K562 (cell line): ENCODE measurements at regions not wholly inside any gene's neighbourhood (a gene's known extent, or its start where the extent isn't known, plus 50 kb on each side); places are given as distances from the start of the nearest gene placed in this dataset.

ENCODE experiments used
- ATAC-seq: fragments of 200-7000 bp; cut with Tn5 transposase; 3 replicates; pipeline ENCODE4 v1.9.1; 2020; ENCODE audit warnings: moderate library complexity
- BruUV-seq: library from RNA; stranded (reverse); fragments of 400-500 nt; replicated peaks from 2 replicates; lab custom pipeline; 2021; lab: Mats Ljungman, UMichigan
- CTCF ChIA-PET: fragments of 300-600 bp; formaldehyde crosslinking; extraction: SDS; loops from one replicate; lab custom pipeline; 2021; ENCODE audit warnings: low intra/inter-chr PET ratio; lab: Yijun Ruan, JAX
- POLR2A ChIA-PET: fragments of 300-600, 350-650 bp; sonication (Branson Sonifier 250); formaldehyde crosslinking; extraction: SDS; loops from one replicate; lab custom pipeline; 2021; ENCODE audit warnings: antibody characterized with exemption, inconsistent platforms; lab: Yijun Ruan, JAX
- DNase-seq, 4 experiments: peaks; one replicate each; pipeline versions ENCODE4 v3.0.0 to v3.0.0-alpha.2; 2011 to 2018; ENCODE audit warnings: low spot score in 3 of 4, mixed read lengths in 3 of 4; ENCODE audit errors: extremely low read depth in 1 of 4
- FAIRE-seq: peaks from 2 replicates; lab custom pipeline; 2011; peaks lifted over from hg19 to GRCh38; lab: Jason Lieb, UNC
- H2AFZ ChIP-seq: 2 replicates; pipeline ENCODE4 v1.6.0; 2011; ENCODE audit warnings: low read depth, low read length, control low read depth, inconsistent platforms
- H3K27ac ChIP-seq: fragments of 200-600 bp; 3 replicates; pipeline ENCODE4 v1.8.0; 2011; ENCODE audit warnings: low read depth, mild to moderate bottlenecking, control low read depth, inconsistent platforms, low read length, moderate library complexity, mixed read lengths; ENCODE audit errors: extremely low read depth
- H3K27me3 ChIP-seq, 2 experiments: fragments of 300-600 bp in 1 of 2; 2 replicates in 1 of 2; 3 replicates in 1 of 2; pipeline versions ENCODE4 v1.6.0 to v1.8.0; 2011; ENCODE audit warnings: inconsistent platforms in 2 of 2, low read length in 2 of 2, mild to moderate bottlenecking in 1 of 2, mixed read lengths in 1 of 2, moderate library complexity in 1 of 2; ENCODE audit not compliant: control insufficient read depth in 2 of 2, insufficient read depth in 2 of 2
- H3K36me3 ChIP-seq: fragments of 300-600 bp; 3 replicates; pipeline ENCODE4 v1.8.0; 2011; ENCODE audit warnings: mild to moderate bottlenecking, low read length, inconsistent platforms; ENCODE audit not compliant: control insufficient read depth, insufficient read depth
- H3K4me1 ChIP-seq, 2 experiments: fragments of 200-600 bp in 1 of 2; replicated peaks in 1 of 2; 2 replicates in 1 of 2; 3 replicates in 1 of 2; pipeline versions ENCODE4 v1.5.1 to v1.8.0; 2011; ENCODE audit warnings: inconsistent platforms in 2 of 2, low read length in 2 of 2, mild to moderate bottlenecking in 1 of 2, mixed read lengths in 1 of 2, moderate library complexity in 1 of 2; ENCODE audit not compliant: control insufficient read depth in 2 of 2, insufficient read depth in 2 of 2
- H3K4me2 ChIP-seq: 2 replicates; pipeline ENCODE4 v1.6.1; 2011; ENCODE audit warnings: low read length, control low read depth, inconsistent platforms, mixed read lengths; ENCODE audit not compliant: insufficient read depth
- H3K4me3 ChIP-seq: fragments of 200-600 bp; sonication (generic), shearing (Covaris generic); 2 replicates; pipeline ENCODE4 v1.5.1; 2016; ENCODE audit warnings: control low read depth, inconsistent platforms
- H3K79me2 ChIP-seq: fragments of 200-600 bp; 3 replicates; pipeline ENCODE4 v1.8.0; 2011; ENCODE audit warnings: low read length, inconsistent platforms; ENCODE audit not compliant: control insufficient read depth, insufficient read depth
- H3K9ac ChIP-seq, 2 experiments: 2 replicates each; pipeline versions ENCODE4 v1.6.0 to v1.6.1; 2011; ENCODE audit warnings: low read depth in 2 of 2, low read length in 2 of 2, control low read depth in 1 of 2, inconsistent platforms in 1 of 2, mild to moderate bottlenecking in 1 of 2, mixed read lengths in 1 of 2; ENCODE audit not compliant: insufficient read depth in 1 of 2
- H3K9me1 ChIP-seq: one replicate; pipeline ENCODE4 v1.6.0; 2011; ENCODE audit warnings: inconsistent platforms, mild to moderate bottlenecking, low read length, moderate library complexity; ENCODE audit not compliant: control insufficient read depth, insufficient read depth
- H3K9me3 ChIP-seq: replicated peaks from 2 replicates; pipeline ENCODE4 v1.5.1; 2011; ENCODE audit warnings: low read depth, low read length, inconsistent platforms; ENCODE audit not compliant: control insufficient read depth, insufficient read depth
- H4K20me1 ChIP-seq: replicated peaks from 2 replicates; pipeline ENCODE4 v1.6.1; 2011; ENCODE audit warnings: low read length, inconsistent platforms, mixed read lengths; ENCODE audit not compliant: control insufficient read depth, insufficient read depth
- ETV6 ChIP-seq, 3 experiments: fragments of 150-350 bp in 1 of 3; sonication (generic) in 1 of 3; formaldehyde crosslinking in 1 of 3; IDR thresholded peaks; 2 replicates each; pipeline versions ENCODE4 v1.6.1 to v1.8.0; 2014 to 2022; ENCODE audit warnings: borderline replicate concordance in 2 of 3, low read depth in 2 of 3, antibody characterized with exemption in 1 of 3, low read length in 1 of 3, mild to moderate bottlenecking in 1 of 3, missing genetic modification reagents in 1 of 3
- HMG20B ChIP-seq: fragments of 250-450 bp; sonication (Bioruptor Pico); IDR thresholded peaks from 2 replicates; pipeline ENCODE4 v1.5.0; 2021; ENCODE audit warnings: mild to moderate bottlenecking
- MYC ChIP-seq, 2 experiments: fragments of 250-450 bp in 1 of 2; sonication (Bioruptor Pico) in 1 of 2; IDR thresholded peaks; 2 replicates each; pipeline versions ENCODE4 v1.5.1 to v1.6.1; 2012 to 2021; ENCODE audit warnings: low read depth in 2 of 2, borderline replicate concordance in 1 of 2, improper control_type of control experiment in 1 of 2, low read length in 1 of 2, mild to moderate bottlenecking in 1 of 2, moderate library complexity in 1 of 2
- PHF8 ChIP-seq: fragments of 200-600 bp; sonication (generic); IDR thresholded peaks from 2 replicates; pipeline ENCODE4 v1.6.1; 2012; ENCODE audit warnings: mixed run types, mild to moderate bottlenecking, inconsistent platforms, low read length, moderate library complexity, borderline replicate concordance
- SIRT6 ChIP-seq: IDR thresholded peaks from one replicate; pipeline ENCODE4 v1.6.1; 2012; ENCODE audit warnings: low read depth, mild to moderate bottlenecking, control low read depth, inconsistent platforms, low read length, moderate library complexity
- VEZF1 ChIP-seq: fragments of 200-800 bp; sonication (Bioruptor generic); IDR thresholded peaks from 2 replicates; pipeline ENCODE4 v1.6.1; 2017; ENCODE audit warnings: missing genetic modification characterization, missing compliant biosample characterization
- ZNF436 ChIP-seq: fragments of 250-450, 450-650 bp; sonication (Bioruptor Pico); formaldehyde crosslinking; IDR thresholded peaks from 2 replicates; pipeline ENCODE4 v1.7.0; 2020; ENCODE audit warnings: mild to moderate bottlenecking
- WGBS: fragments of 100-300 bp; shearing (Covaris generic); methylation state at CpG from one replicate; pipeline ENCODE4 v1.1.6; 2016; ENCODE audit warnings: low coverage, mixed read lengths; ENCODE audit not compliant: insufficient coverage; ENCODE audit errors: missing lambda C conversion rate; 5-methylcytosine and 5-hydroxymethylcytosine counted together
- in situ Hi-C: fragments of 300-500 bp; cut with MboI; formaldehyde crosslinking; loops from 4 replicates; pipeline ENCODE4 v1.15.0; 2018; ENCODE audit warnings: inconsistent platforms, mixed read lengths
- intact Hi-C: fragments of 100-400 bp; cut with micrococcal nuclease; formaldehyde crosslinking; loops from 2 replicates; pipeline ENCODE4 v1.14.2; 2022

- Histone ChIP-seq H3K36me3 (no peaks in the 10 kb centered on the region), H2AFZ (no peak overlapping the region), H3K27me3 (no peaks in the 10 kb centered on the region), H3K79me2 (no peaks in the 10 kb centered on the region), H3K4me3 (no peak overlapping the region), H3K9me1 (no peaks in the 10 kb centered on the region), H3K4me1 (no peaks in the 10 kb centered on the region), H3K27ac (no peak overlapping the region), H4K20me1 (no peaks in the 10 kb centered on the region), H3K9ac (no peak overlapping the region), H3K4me2 (no peak overlapping the region), H3K9me3 (no peaks in the 10 kb centered on the region)
- POLR2A ChIA-PET = no interaction called here
- 0% methylated on average over 2 of the region's 2 CpGs for WGBS
- in situ Hi-C loops = no loop called here
- intact Hi-C loops = no loop called here
- no peak for ATAC-seq
- no TSS peak for BruUV-seq
- CTCF ChIA-PET = no interaction called here
- no peak for FAIRE-seq
- DNase-seq = no peak
- no peak for TF ChIP-seq ETV6 (IDR thresholded peaks at IDR 0.05; ENCODE audit: borderline replicate concordance in 1 of 2, low read depth in 2 of 2, low read length in 1 of 2)
- no peak for TF ChIP-seq ETV6 (CRISPR knock-in tag; IDR thresholded peaks at IDR 0.05; ENCODE audit: borderline replicate concordance)
These were observed 256.8 kb downstream of the C12orf50 start for GRCh38 chr12:87772401-87772800.

DNA sequence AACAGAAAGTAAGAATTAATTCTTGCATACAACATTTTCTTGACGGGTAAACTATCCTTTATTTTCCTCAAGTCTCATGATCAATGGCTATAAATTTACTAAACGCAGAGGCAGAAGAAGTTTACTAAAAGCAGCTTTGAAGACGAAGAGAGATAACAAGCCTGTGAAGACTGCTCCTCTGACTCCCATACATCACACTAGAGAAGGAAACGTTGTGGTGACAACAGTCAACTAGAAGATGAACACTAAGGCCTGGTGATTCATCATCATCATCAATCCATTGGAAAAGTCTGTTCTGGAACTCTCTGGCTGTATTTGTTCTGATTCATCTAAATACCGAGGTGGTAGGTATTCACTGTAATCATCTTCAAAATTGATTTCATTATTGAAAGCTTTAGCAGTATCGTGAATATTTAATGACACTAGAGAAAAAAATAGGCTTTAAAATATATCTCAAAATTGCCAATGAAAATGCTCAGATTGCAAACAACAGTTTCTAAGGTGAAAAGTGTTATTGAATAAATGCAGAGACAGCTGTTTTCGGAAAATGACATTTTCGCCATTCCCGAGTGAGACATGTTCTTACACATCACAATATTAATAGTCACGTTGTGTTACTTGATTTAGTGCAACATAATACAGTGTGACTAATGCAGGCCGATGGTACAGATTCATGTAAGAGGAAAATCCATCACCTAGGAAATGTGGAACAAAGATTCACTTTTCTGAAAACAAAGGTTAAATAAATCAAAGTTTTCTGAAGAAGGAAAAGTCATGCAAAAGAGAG, 260.5 kb downstream of the C12orf50 start:
- TF ChIP-seq ZNF436 (CRISPR knock-in tag) (no peak), HMG20B (CRISPR knock-in tag) (no peak), VEZF1 (no peak), MYC (IDR thresholded peaks at IDR 0.05; ENCODE audit: low read depth, low read length) (no peak), MYC (CRISPR knock-in tag; IDR thresholded peaks at IDR 0.05; ENCODE audit: borderline replicate concordance, low read depth) (no peak), SIRT6 (no peak), PHF8 (no peak)
- no peak overlapping the region for H3K9ac ChIP-seq
- H3K27me3 ChIP-seq = no peaks in the 10 kb centered on the region
- no peaks in the 10 kb centered on the region for H4K20me1 ChIP-seq
- no peak overlapping the region for H3K4me2 ChIP-seq
- in situ Hi-C loops (no loop called here), intact Hi-C loops (no loop called here)
- no peaks in the 10 kb centered on the region for H3K9me3 ChIP-seq
- no TSS peak for BruUV-seq
- H3K4me3 ChIP-seq = no peak overlapping the region
- no peak for DNase-seq
- under 1% methylated on average over 11 of the region's 11 CpGs for WGBS
- no peak overlapping the region for H3K27ac ChIP-seq
- POLR2A ChIA-PET = no interaction called here
- no peak for ATAC-seq
- no peaks in the 10 kb centered on the region for H3K79me2 ChIP-seq
- H3K4me1 ChIP-seq = no peaks in the 10 kb centered on the region
- CTCF ChIA-PET = no interaction called here
- no peaks in the 10 kb centered on the region for H3K9me1 ChIP-seq
- no peaks in the 10 kb centered on the region for H3K36me3 ChIP-seq
- FAIRE-seq = no peak
- no peak overlapping the region for H2AFZ ChIP-seq
